ENCODE measurements at regions not wholly inside any gene's neighbourhood (a gene's known extent, or its start where the extent isn't known, plus 50 kb on each side); places are given as distances from the start of the nearest gene placed in this dataset.

- intact Hi-C loops (cut with micrococcal nuclease; ENCODE audit: unreplicated experiment) = no loop called here
- Histone ChIP-seq H4K20me1 (ENCODE audit: insufficient read depth, low read length) (no peaks in the 10 kb centered on the region), H3K4me1 (ENCODE audit: insufficient read depth, low read length, poor library complexity, severe bottlenecking) (no peaks in the 10 kb centered on the region), H3K4me3 (ENCODE audit: low read depth, low read length, poor library complexity, severe bottlenecking) (no peak overlapping the region), H2AFZ (ENCODE audit: low read length) (no peak overlapping the region), H3K27ac (ENCODE audit: low read depth, low read length, poor library complexity, severe bottlenecking) (no peak overlapping the region), H3K4me2 (ENCODE audit: low read length) (no peak overlapping the region), H3K79me2 (ENCODE audit: insufficient read depth, low read depth, low read length) (no peaks in the 10 kb centered on the region), H3K9me2 (ENCODE audit: insufficient read depth, low read length) (no peaks in the 10 kb centered on the region), H3K9me3 (ENCODE audit: low read length) (no peaks in the 10 kb centered on the region), H3K36me3 (ENCODE audit: insufficient read depth, low read length) (no peaks in the 10 kb centered on the region)
- no peak for DNase-seq (ENCODE audit: low spot score)
- POLR2A ChIA-PET = interaction anchor here (0.6 to 0.8 kb wide), 4 partner anchors 12 to 261 kb away, joined by 3 to 5 read pairs (median 4); no protein-coding TSS in a partner anchor
- TF ChIP-seq EZH2phosphoT487 (IDR thresholded peaks at IDR 0.05; ENCODE audit: borderline replicate concordance, low read depth, low read length) (no peak), CTCF (conservative IDR thresholded peaks at IDR 0.05; ENCODE audit: low read length) (no peak)
- CTCF ChIA-PET (ENCODE audit: unreplicated experiment) = no interaction called here
- no TSS peak for BruUV-seq (replicated peaks)
These were observed 64.7 kb downstream of the ARRDC4 start for GRCh38 chr15:98025237-98025636.

DNA sequence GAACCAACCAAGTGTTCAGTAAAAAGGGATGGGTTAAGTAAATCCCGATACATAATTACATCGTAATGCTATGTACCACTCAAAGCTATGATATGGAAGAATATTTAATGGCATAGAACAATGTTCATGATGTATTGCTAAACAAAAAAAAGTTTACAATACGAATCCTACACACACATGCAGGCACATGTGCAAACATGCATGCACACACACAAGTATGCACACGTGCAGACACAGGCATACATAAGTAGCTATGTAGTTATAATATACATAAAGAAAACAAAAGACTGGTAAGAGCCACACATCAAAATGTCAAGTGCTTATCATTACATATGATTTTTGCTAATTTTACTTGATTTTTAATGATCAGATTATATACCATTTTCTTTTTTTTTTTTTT is 74.2 kb downstream of the ARRDC4 start:
- POLR2A ChIA-PET = no interaction called here
- CTCF ChIA-PET (ENCODE audit: unreplicated experiment) = no interaction called here
- no peak overlapping the region for H3K4me2 ChIP-seq (ENCODE audit: low read length)
- intact Hi-C loops (cut with micrococcal nuclease; ENCODE audit: unreplicated experiment) = no loop called here
- H3K36me3 ChIP-seq (ENCODE audit: insufficient read depth, low read length) = no peaks in the 10 kb centered on the region
- no peak overlapping the region for H3K27ac ChIP-seq (ENCODE audit: low read depth, low read length, poor library complexity, severe bottlenecking)
- no peaks in the 10 kb centered on the region for H3K79me2 ChIP-seq (ENCODE audit: insufficient read depth, low read depth, low read length)
- H2AFZ ChIP-seq (ENCODE audit: low read length) = no peak overlapping the region
- no peaks in the 10 kb centered on the region for H4K20me1 ChIP-seq (ENCODE audit: insufficient read depth, low read length)
- H3K9me2 ChIP-seq (ENCODE audit: insufficient read depth, low read length) = no peaks in the 10 kb centered on the region
- TF ChIP-seq EZH2phosphoT487 (IDR thresholded peaks at IDR 0.05; ENCODE audit: borderline replicate concordance, low read depth, low read length) (no peak), CTCF (conservative IDR thresholded peaks at IDR 0.05; ENCODE audit: low read length) (no peak)
- no peaks in the 10 kb centered on the region for H3K4me1 ChIP-seq (ENCODE audit: insufficient read depth, low read length, poor library complexity, severe bottlenecking)
- DNase-seq (ENCODE audit: low spot score) = no peak
- H3K4me3 ChIP-seq (ENCODE audit: low read depth, low read length, poor library complexity, severe bottlenecking) = no peak overlapping the region
- H3K9me3 ChIP-seq (ENCODE audit: low read length) = no peaks in the 10 kb centered on the region
- no TSS peak for BruUV-seq (replicated peaks)

GRCh38 chr15:98035134-98035533 is 74.6 kb downstream of the ARRDC4 start:
- ChIA-PET CTCF (ENCODE audit: unreplicated experiment) (no interaction called here), POLR2A (no interaction called here)
- intact Hi-C loops (cut with micrococcal nuclease; ENCODE audit: unreplicated experiment) = no loop called here
- no peak for DNase-seq (ENCODE audit: low spot score)
- Histone ChIP-seq H3K4me1 (ENCODE audit: insufficient read depth, low read length, poor library complexity, severe bottlenecking) (no peaks in the 10 kb centered on the region), H3K9me2 (ENCODE audit: insufficient read depth, low read length) (no peaks in the 10 kb centered on the region), H3K36me3 (ENCODE audit: insufficient read depth, low read length) (no peaks in the 10 kb centered on the region), H3K4me3 (ENCODE audit: low read depth, low read length, poor library complexity, severe bottlenecking) (no peak overlapping the region), H4K20me1 (ENCODE audit: insufficient read depth, low read length) (no peaks in the 10 kb centered on the region), H3K79me2 (ENCODE audit: insufficient read depth, low read depth, low read length) (no peaks in the 10 kb centered on the region), H3K4me2 (ENCODE audit: low read length) (no peak overlapping the region), H2AFZ (ENCODE audit: low read length) (no peak overlapping the region), H3K27ac (ENCODE audit: low read depth, low read length, poor library complexity, severe bottlenecking) (no peak overlapping the region), H3K9me3 (ENCODE audit: low read length) (no peaks in the 10 kb centered on the region)
- TF ChIP-seq EZH2phosphoT487 (IDR thresholded peaks at IDR 0.05; ENCODE audit: borderline replicate concordance, low read depth, low read length) (no peak), CTCF (conservative IDR thresholded peaks at IDR 0.05; ENCODE audit: low read length) (no peak)
- BruUV-seq (replicated peaks) = no TSS peak
